Esophagus muscularis mucosa (tissue), 3 donors: ENCODE measurements at regions not wholly inside any gene's neighbourhood (a gene's known extent, or its start where the extent isn't known, plus 50 kb on each side); places are given as distances from the start of the nearest gene placed in this dataset.

Experiments
- CTCF ChIP-seq, 3 experiments: fragments of 200-600 bp in 2 of 3; fragments of 450-650 bp in 1 of 3; sonication (generic) in 2 of 3; IDR thresholded peaks; one replicate each; pipeline ENCODE4 v1.5.1; 2017 to 2019; ENCODE audit warnings: antibody characterized with exemption in 3 of 3, mild to moderate bottlenecking in 2 of 3, moderate library complexity in 1 of 3
- POLR2A ChIP-seq: fragments of 450-650 bp; IDR thresholded peaks from one replicate; pipeline ENCODE4 v1.6.1; 2017; ENCODE audit warnings: antibody characterized with exemption, moderate library complexity, mild to moderate bottlenecking, low read depth

- TF ChIP-seq CTCF (IDR thresholded peaks at IDR 0.05) (no peak), POLR2A (no peak)
These were observed 356.0 kb downstream of the C16orf95 start for GRCh38 chr16:86961171-86961601.
